ENCODE measurements at regions not wholly inside any gene's neighbourhood (a gene's known extent, or its start where the extent isn't known, plus 50 kb on each side); places are given as distances from the start of the nearest gene placed in this dataset.

GRCh38 chr20:12306107-12306506 is 388.4 kb downstream of the BTBD3 start:
- Histone ChIP-seq H3K27ac (ENCODE audit: low read length) (no peak overlapping the region), H3K27me3 (ENCODE audit: control insufficient read depth, insufficient read depth, low read length) (no peaks in the 10 kb centered on the region), H3K4me3 (ENCODE audit: low read length) (no peak overlapping the region), H3K4me1 (ENCODE audit: control insufficient read depth, insufficient read depth, low read length) (no peaks in the 10 kb centered on the region), H3K36me3 (ENCODE audit: control insufficient read depth, insufficient read depth, low read length) (no peaks in the 10 kb centered on the region), H3K9me3 (ENCODE audit: control insufficient read depth, low read depth, low read length) (no peaks in the 10 kb centered on the region)
- WGBS (ENCODE audit: insufficient coverage, low lambda C conversion rate), result no CpG with 5 or more reads among the region's 2 CpGs
- no peak for DNase-seq

GRCh38 chr20:12311094-12311865 is 393.6 kb downstream of the BTBD3 start:
- no peak overlapping the region for H3K27ac ChIP-seq (ENCODE audit: low read length)
- no peak overlapping the region for H3K4me3 ChIP-seq (ENCODE audit: low read length)
- H3K9me3 ChIP-seq (ENCODE audit: control insufficient read depth, low read depth, low read length), result no peaks in the 10 kb centered on the region
- no peaks in the 10 kb centered on the region for H3K36me3 ChIP-seq (ENCODE audit: control insufficient read depth, insufficient read depth, low read length)
- no peaks in the 10 kb centered on the region for H3K4me1 ChIP-seq (ENCODE audit: control insufficient read depth, insufficient read depth, low read length)
- H3K27me3 ChIP-seq (ENCODE audit: control insufficient read depth, insufficient read depth, low read length), result no peaks in the 10 kb centered on the region
- DNase-seq, result no peak
- 94% methylated on average over 3 of the region's 6 CpGs for WGBS (ENCODE audit: insufficient coverage, low lambda C conversion rate)

GRCh38 chr20:12315652-12316051 is 398.0 kb downstream of the BTBD3 start:
- Histone ChIP-seq H3K36me3 (ENCODE audit: control insufficient read depth, insufficient read depth, low read length) (no peaks in the 10 kb centered on the region), H3K4me1 (ENCODE audit: control insufficient read depth, insufficient read depth, low read length) (no peaks in the 10 kb centered on the region), H3K9me3 (ENCODE audit: control insufficient read depth, low read depth, low read length) (no peaks in the 10 kb centered on the region), H3K27ac (ENCODE audit: low read length) (no peak overlapping the region), H3K27me3 (ENCODE audit: control insufficient read depth, insufficient read depth, low read length) (no peaks in the 10 kb centered on the region), H3K4me3 (ENCODE audit: low read length) (no peak overlapping the region)
- WGBS (ENCODE audit: insufficient coverage, low lambda C conversion rate), result no CpG with 5 or more reads among the region's 1 CpG
- no peak for DNase-seq

GRCh38 chr20:12316794-12317193 is 399.1 kb downstream of the BTBD3 start:
- no peak for DNase-seq
- Histone ChIP-seq H3K9me3 (ENCODE audit: control insufficient read depth, low read depth, low read length) (no peaks in the 10 kb centered on the region), H3K36me3 (ENCODE audit: control insufficient read depth, insufficient read depth, low read length) (no peaks in the 10 kb centered on the region), H3K4me3 (ENCODE audit: low read length) (no peak overlapping the region), H3K4me1 (ENCODE audit: control insufficient read depth, insufficient read depth, low read length) (no peaks in the 10 kb centered on the region), H3K27ac (ENCODE audit: low read length) (no peak overlapping the region), H3K27me3 (ENCODE audit: control insufficient read depth, insufficient read depth, low read length) (no peaks in the 10 kb centered on the region)
- WGBS (ENCODE audit: insufficient coverage, low lambda C conversion rate), result no CpG with 5 or more reads among the region's 2 CpGs

GRCh38 chr20:12317433-12317832 is 399.7 kb downstream of the BTBD3 start:
- H3K27ac ChIP-seq (ENCODE audit: low read length), result no peak overlapping the region
- H3K4me1 ChIP-seq (ENCODE audit: control insufficient read depth, insufficient read depth, low read length), result no peaks in the 10 kb centered on the region
- no peaks in the 10 kb centered on the region for H3K9me3 ChIP-seq (ENCODE audit: control insufficient read depth, low read depth, low read length)
- no peak overlapping the region for H3K4me3 ChIP-seq (ENCODE audit: low read length)
- no CpG with 5 or more reads among the region's 2 CpGs for WGBS (ENCODE audit: insufficient coverage, low lambda C conversion rate)
- no peaks in the 10 kb centered on the region for H3K36me3 ChIP-seq (ENCODE audit: control insufficient read depth, insufficient read depth, low read length)
- no peak for DNase-seq
- H3K27me3 ChIP-seq (ENCODE audit: control insufficient read depth, insufficient read depth, low read length), result no peaks in the 10 kb centered on the region

- H3K9me3 ChIP-seq (ENCODE audit: control insufficient read depth, low read depth, low read length), result no peaks in the 10 kb centered on the region
- H3K36me3 ChIP-seq (ENCODE audit: control insufficient read depth, insufficient read depth, low read length), result no peaks in the 10 kb centered on the region
- no peaks in the 10 kb centered on the region for H3K27me3 ChIP-seq (ENCODE audit: control insufficient read depth, insufficient read depth, low read length)
- H3K4me1 ChIP-seq (ENCODE audit: control insufficient read depth, insufficient read depth, low read length), result no peaks in the 10 kb centered on the region
- DNase-seq, result no peak
- no peak overlapping the region for H3K27ac ChIP-seq (ENCODE audit: low read length)
- WGBS (ENCODE audit: insufficient coverage, low lambda C conversion rate), result no CpG with 5 or more reads among the region's 5 CpGs
- H3K4me3 ChIP-seq (ENCODE audit: low read length), result no peak overlapping the region
Observed at GRCh38 chr20:12318043-12318442, 400.4 kb downstream of the BTBD3 start.

GRCh38 chr20:12321736-12322135 is 404.0 kb downstream of the BTBD3 start:
- Histone ChIP-seq H3K9me3 (ENCODE audit: control insufficient read depth, low read depth, low read length) (no peaks in the 10 kb centered on the region), H3K27ac (ENCODE audit: low read length) (no peak overlapping the region), H3K4me1 (ENCODE audit: control insufficient read depth, insufficient read depth, low read length) (no peaks in the 10 kb centered on the region), H3K27me3 (ENCODE audit: control insufficient read depth, insufficient read depth, low read length) (no peaks in the 10 kb centered on the region), H3K4me3 (ENCODE audit: low read length) (no peak overlapping the region), H3K36me3 (ENCODE audit: control insufficient read depth, insufficient read depth, low read length) (no peaks in the 10 kb centered on the region)
- DNase-seq, result no peak
- 75% methylated on average over 1 of the region's 2 CpGs for WGBS (ENCODE audit: insufficient coverage, low lambda C conversion rate)

GRCh38 chr20:12327205-12327604 is 409.5 kb downstream of the BTBD3 start:
- DNase-seq, result no peak
- Histone ChIP-seq H3K27me3 (ENCODE audit: control insufficient read depth, insufficient read depth, low read length) (no peaks in the 10 kb centered on the region), H3K27ac (ENCODE audit: low read length) (no peak overlapping the region), H3K9me3 (ENCODE audit: control insufficient read depth, low read depth, low read length) (no peaks in the 10 kb centered on the region), H3K36me3 (ENCODE audit: control insufficient read depth, insufficient read depth, low read length) (no peaks in the 10 kb centered on the region), H3K4me1 (ENCODE audit: control insufficient read depth, insufficient read depth, low read length) (no peaks in the 10 kb centered on the region), H3K4me3 (ENCODE audit: low read length) (no peak overlapping the region)
- 100% methylated on average over 1 of the region's 2 CpGs for WGBS (ENCODE audit: insufficient coverage, low lambda C conversion rate)

GRCh38 chr20:12331236-12331635 is 413.5 kb downstream of the BTBD3 start:
- WGBS (ENCODE audit: insufficient coverage, low lambda C conversion rate), result no CpG with 5 or more reads among the region's 1 CpG
- Histone ChIP-seq H3K27me3 (ENCODE audit: control insufficient read depth, insufficient read depth, low read length) (no peaks in the 10 kb centered on the region), H3K4me3 (ENCODE audit: low read length) (no peak overlapping the region), H3K9me3 (ENCODE audit: control insufficient read depth, low read depth, low read length) (no peaks in the 10 kb centered on the region), H3K27ac (ENCODE audit: low read length) (no peak overlapping the region), H3K4me1 (ENCODE audit: control insufficient read depth, insufficient read depth, low read length) (no peaks in the 10 kb centered on the region), H3K36me3 (ENCODE audit: control insufficient read depth, insufficient read depth, low read length) (no peaks in the 10 kb centered on the region)
- no peak for DNase-seq

GRCh38 chr20:12337601-12338000 is 419.9 kb downstream of the BTBD3 start:
- WGBS (ENCODE audit: insufficient coverage, low lambda C conversion rate), result 83% methylated on average over 1 of the region's 3 CpGs

GRCh38 chr20:12345978-12346377 is 428.3 kb downstream of the BTBD3 start:
- Histone ChIP-seq H3K4me3 (ENCODE audit: low read length) (no peak overlapping the region), H3K4me1 (ENCODE audit: control insufficient read depth, insufficient read depth, low read length) (no peaks in the 10 kb centered on the region), H3K27me3 (ENCODE audit: control insufficient read depth, insufficient read depth, low read length) (no peaks in the 10 kb centered on the region), H3K27ac (ENCODE audit: low read length) (no peak overlapping the region), H3K9me3 (ENCODE audit: control insufficient read depth, low read depth, low read length) (no peaks in the 10 kb centered on the region), H3K36me3 (ENCODE audit: control insufficient read depth, insufficient read depth, low read length) (no peaks in the 10 kb centered on the region)
- no CpG with 5 or more reads among the region's 2 CpGs for WGBS (ENCODE audit: insufficient coverage, low lambda C conversion rate)
- DNase-seq, result no peak

More at GRCh38 chr20:12337601-12338000, 419.9 kb downstream of the BTBD3 start:
- Histone ChIP-seq H3K4me1 (ENCODE audit: control insufficient read depth, insufficient read depth, low read length) (no peaks in the 10 kb centered on the region), H3K9me3 (ENCODE audit: control insufficient read depth, low read depth, low read length) (no peaks in the 10 kb centered on the region), H3K27ac (ENCODE audit: low read length) (no peak overlapping the region), H3K4me3 (ENCODE audit: low read length) (no peak overlapping the region), H3K27me3 (ENCODE audit: control insufficient read depth, insufficient read depth, low read length) (no peaks in the 10 kb centered on the region), H3K36me3 (ENCODE audit: control insufficient read depth, insufficient read depth, low read length) (no peaks in the 10 kb centered on the region)
- no peak for DNase-seq

All from large intestine (tissue), 3 donors.